DMS153 (cell line): ENCODE measurements at regions not wholly inside any gene's neighbourhood (a gene's known extent, or its start where the extent isn't known, plus 50 kb on each side); places are given as distances from the start of the nearest gene placed in this dataset.

ENCODE experiments used
- DNase-seq: peaks from one replicate; lab custom pipeline; 2025; lab: John Stamatoyannopoulos, UW

- no peak for DNase-seq
These were observed 64.7 kb upstream of the EXOC1L start for GRCh38 chr4:55754754-55755350.

GRCh38 chr4:55756208-55756607 lies 63.4 kb upstream of the EXOC1L start:
- DNase-seq, result no peak

GRCh38 chr4:55757356-55757952 lies 62.1 kb upstream of the EXOC1L start:
- no peak for DNase-seq

GRCh38 chr4:55758066-55758465 lies 61.5 kb upstream of the EXOC1L start:
- DNase-seq, result peak; percentile 87

GRCh38 chr4:55758570-55758969 lies 61.0 kb upstream of the EXOC1L start:
- DNase-seq, result peak; percentile 87

- DNase-seq, result no peak
These were observed 56.8 kb upstream of the EXOC1L start for GRCh38 chr4:55762819-55763218.

GRCh38 chr4:55763996-55764395 lies 55.6 kb upstream of the EXOC1L start:
- no peak for DNase-seq

- DNase-seq, result peak; percentile 77
These were observed 54.5 kb upstream of the EXOC1L start for GRCh38 chr4:55765070-55765469.

GRCh38 chr4:55768291-55768690 lies 51.3 kb upstream of the EXOC1L start:
- DNase-seq, result no peak
